SK-N-SH (cell line): ENCODE measurements at regions not wholly inside any gene's neighbourhood (a gene's known extent, or its start where the extent isn't known, plus 50 kb on each side); places are given as distances from the start of the nearest gene placed in this dataset.

Experiments used
- CTCF ChIA-PET: fragments of 300-600, 350-600 bp; formaldehyde crosslinking; extraction: SDS; loops from one replicate; lab custom pipeline; 2021; lab: Yijun Ruan, JAX
- POLR2A ChIA-PET: fragments of 350-600 bp; sonication (Branson Sonifier 250); formaldehyde crosslinking; extraction: SDS; loops from one replicate; lab custom pipeline; 2020; ENCODE audit warnings: antibody characterized with exemption, inconsistent platforms; lab: Yijun Ruan, JAX
- DNase-seq: peaks from one replicate; pipeline ENCODE4 v3.0.0; 2012
- H2AFZ ChIP-seq: fragments of 200-600 bp; sonication (generic); 2 replicates; pipeline ENCODE4 v1.8.1; 2016; ENCODE audit warnings: antibody characterized with exemption, mild to moderate bottlenecking, low read depth
- H3F3A ChIP-seq: fragments of 200-600 bp; sonication (generic); replicated peaks from 2 replicates; pipeline ENCODE3; 2016; ENCODE audit warnings: antibody characterized with exemption, mild to moderate bottlenecking; ENCODE audit not compliant: insufficient read depth
- H3K27ac ChIP-seq, 2 experiments: fragments of 200-500 bp in 1 of 2; fragments of 200-600 bp in 1 of 2; sonication (Bioruptor generic) in 1 of 2; sonication (generic), shearing (Covaris generic) in 1 of 2; 2 replicates each; pipeline versions ENCODE4 v1.5.1 to v1.6.1; 2014 to 2016; ENCODE audit warnings: low read depth in 2 of 2, inconsistent platforms in 1 of 2, low read length in 1 of 2, mild to moderate bottlenecking in 1 of 2, mixed read lengths in 1 of 2
- H3K27me3 ChIP-seq: fragments of 200-600 bp; sonication (generic), shearing (Covaris generic); 2 replicates; pipeline ENCODE4 v1.6.1; 2016; ENCODE audit warnings: mixed run types; ENCODE audit not compliant: insufficient read depth
- H3K36me3 ChIP-seq, 2 experiments: fragments of 200-500 bp in 1 of 2; fragments of 200-600 bp in 1 of 2; sonication (Bioruptor generic) in 1 of 2; sonication (generic) in 1 of 2; replicated peaks in 1 of 2; 2 replicates each; pipeline versions ENCODE3 to v1.5.1; 2014 to 2016; ENCODE audit warnings: low read length in 1 of 2, mild to moderate bottlenecking in 1 of 2; ENCODE audit not compliant: insufficient read depth in 2 of 2, control insufficient read depth in 1 of 2
- H3K4me1 ChIP-seq, 2 experiments: fragments of 200-500 bp in 1 of 2; fragments of 200-600 bp in 1 of 2; sonication (Bioruptor generic) in 1 of 2; sonication (generic), shearing (Covaris generic) in 1 of 2; 2 replicates each; pipeline versions ENCODE4 v1.5.1 to v1.6.1; 2014 to 2016; ENCODE audit warnings: low read depth in 1 of 2, low read length in 1 of 2, mixed run types in 1 of 2; ENCODE audit not compliant: insufficient read depth in 2 of 2, control insufficient read depth in 1 of 2
- H3K4me2 ChIP-seq: fragments of 200-600 bp; sonication (generic), shearing (Covaris generic); 2 replicates; pipeline ENCODE4 v1.6.1; 2017; ENCODE audit warnings: mixed run types
- H3K4me3 ChIP-seq, 2 experiments: fragments of 200-500 bp in 1 of 2; fragments of 200-600 bp in 1 of 2; sonication (Bioruptor generic) in 1 of 2; sonication (generic), shearing (Covaris generic) in 1 of 2; 2 replicates each; pipeline versions ENCODE4 v1.5.1 to v1.8.1; 2014 to 2016; ENCODE audit warnings: low read depth in 2 of 2, inconsistent platforms in 1 of 2, low read length in 1 of 2, mild to moderate bottlenecking in 1 of 2, mixed read lengths in 1 of 2, moderate library complexity in 1 of 2
- H3K79me2 ChIP-seq: fragments of 200-600 bp; sonication (generic); 2 replicates; pipeline ENCODE4 v1.8.1; 2017; ENCODE audit warnings: mild to moderate bottlenecking; ENCODE audit not compliant: insufficient read depth
- H3K9ac ChIP-seq: fragments of 200-600 bp; sonication (generic); 2 replicates; pipeline ENCODE4 v1.6.1; 2017; ENCODE audit warnings: mixed run types
- H3K9me2 ChIP-seq: fragments of 200-600 bp; sonication (generic); 2 replicates; pipeline ENCODE4 v1.6.1; 2017; ENCODE audit warnings: mixed run types
- H3K9me3 ChIP-seq: fragments of 200-600 bp; sonication (generic); 2 replicates; pipeline ENCODE4 v1.6.1; 2017; ENCODE audit warnings: mixed run types, mild to moderate bottlenecking, moderate library complexity
- H4K20me1 ChIP-seq: fragments of 200-600 bp; sonication (generic); 2 replicates; pipeline ENCODE4 v1.6.1; 2017; ENCODE audit warnings: mild to moderate bottlenecking, mixed run types; ENCODE audit not compliant: insufficient read depth
- CTCF ChIP-seq: fragments of 200-600 bp; sonication (generic); IDR thresholded peaks from 2 replicates; pipeline ENCODE4 v1.6.1; 2017; ENCODE audit warnings: antibody characterized with exemption, mild to moderate bottlenecking, moderate library complexity
- EP300 ChIP-seq, 2 experiments: IDR thresholded peaks; 2 replicates each; pipeline versions ENCODE4 v1.4.0 to v1.6.1; 2012; ENCODE audit warnings: borderline replicate concordance in 1 of 2, low read depth in 1 of 2, low read length in 1 of 2
- EZH2phosphoT487 ChIP-seq: fragments of 200-600 bp; sonication (generic); IDR thresholded peaks from 2 replicates; pipeline ENCODE4 v1.6.1; 2017; ENCODE audit warnings: low read depth, mixed run types, mild to moderate bottlenecking, antibody characterized with exemption, moderate library complexity, borderline replicate concordance
- FOXJ3 ChIP-seq: sonication (generic); formaldehyde crosslinking; IDR thresholded peaks from 2 replicates; pipeline ENCODE4 v1.5.1; 2020; ENCODE audit warnings: mild to moderate bottlenecking, missing genetic modification reagents
- FOXM1 ChIP-seq: IDR thresholded peaks from 2 replicates; pipeline ENCODE4 v1.4.0; 2012; ENCODE audit warnings: low read depth, mild to moderate bottlenecking
- GABPA ChIP-seq: IDR thresholded peaks from 2 replicates; pipeline ENCODE4 v1.4.0; 2012; ENCODE audit warnings: low read depth, mild to moderate bottlenecking
- GATA2 ChIP-seq: sonication (generic); formaldehyde crosslinking; IDR thresholded peaks from 2 replicates; pipeline ENCODE4 v1.5.0; 2020; ENCODE audit warnings: mild to moderate bottlenecking, missing genetic modification reagents
- JUND ChIP-seq: IDR thresholded peaks from 2 replicates; pipeline ENCODE4 v1.4.0; 2012
- NFIC ChIP-seq: IDR thresholded peaks from 2 replicates; pipeline ENCODE4 v1.4.0; 2012; ENCODE audit warnings: borderline replicate concordance
- RFX5 ChIP-seq: IDR thresholded peaks from 2 replicates; pipeline ENCODE4 v1.6.1; 2012; ENCODE audit warnings: mild to moderate bottlenecking, improper control_type of control experiment, low read length
- RXRA ChIP-seq: IDR thresholded peaks from 2 replicates; pipeline ENCODE4 v1.4.0; 2012; ENCODE audit warnings: low read depth, mild to moderate bottlenecking, borderline replicate concordance
- TAF1 ChIP-seq: IDR thresholded peaks from 2 replicates; pipeline ENCODE4 v1.6.1; 2012; ENCODE audit warnings: low read depth, mild to moderate bottlenecking, low read length, moderate library complexity, borderline replicate concordance
- TCF12 ChIP-seq: IDR thresholded peaks from 2 replicates; pipeline ENCODE4 v1.4.0; 2012
- TEAD4 ChIP-seq: IDR thresholded peaks from 2 replicates; pipeline ENCODE4 v1.4.0; 2012; ENCODE audit warnings: mild to moderate bottlenecking, borderline replicate concordance; ENCODE audit not compliant: insufficient read depth
- WGBS: methylation state at CpG from one replicate; pipeline ENCODE4 v1.1.6; 2017; ENCODE audit warnings: low lambda C conversion rate; 5-methylcytosine and 5-hydroxymethylcytosine counted together

GRCh38 chrX:34886011-34886410, 56.6 kb upstream of the FAM47B start:
- H2AFZ ChIP-seq, result no peak overlapping the region
- H3F3A ChIP-seq, result no peaks in the 10 kb centered on the region
- ChIA-PET POLR2A (no interaction called here), CTCF (no interaction called here)
- no peak for DNase-seq
- peaks cover 3% of the 10 kb centered on the region; the same call in 1 of the 2 replicates for H3K27me3 ChIP-seq
- H3K4me1 ChIP-seq, result no peaks in the 10 kb centered on the region
- WGBS, result 0% methylated on average over 1 of the region's 1 CpG
- H3K36me3 ChIP-seq, result no peaks in the 10 kb centered on the region
- no peak overlapping the region for H3K9ac ChIP-seq
- H3K9me3 ChIP-seq, result no peaks in the 10 kb centered on the region
- H3K9me2 ChIP-seq, result no peaks in the 10 kb centered on the region
- H4K20me1 ChIP-seq, result no peaks in the 10 kb centered on the region
- TF ChIP-seq FOXJ3 (CRISPR knock-in tag) (no peak), TCF12 (no peak), EZH2phosphoT487 (no peak), CTCF (no peak), NFIC (no peak), GATA2 (CRISPR knock-in tag) (no peak), TEAD4 (no peak), EP300 (IDR thresholded peaks at IDR 0.05; ENCODE audit: borderline replicate concordance in 1 of 2, low read depth in 1 of 2, low read length in 1 of 2) (no peak), FOXM1 (no peak), JUND (no peak)
- TF ChIP-seq, all 33 proteins: peak for 0
- Histone ChIP-seq H3K4me3 (no peak overlapping the region), H3K79me2 (no peaks in the 10 kb centered on the region), H3K27ac (no peak overlapping the region), H3K4me2 (no peak overlapping the region)

GRCh38 chrX:34891391-34891790, 51.2 kb upstream of the FAM47B start:
- no peaks in the 10 kb centered on the region for H3K36me3 ChIP-seq
- POLR2A ChIA-PET, result no interaction called here
- no peak overlapping the region for H3K9ac ChIP-seq
- H3K9me2 ChIP-seq, result no peaks in the 10 kb centered on the region
- DNase-seq, result no peak
- 9% methylated on average over 3 of the region's 3 CpGs for WGBS
- H4K20me1 ChIP-seq, result no peaks in the 10 kb centered on the region
- no peak overlapping the region for H3K4me2 ChIP-seq
- CTCF ChIA-PET, result no interaction called here
- no peaks in the 10 kb centered on the region for H3K4me1 ChIP-seq
- H3K79me2 ChIP-seq, result no peaks in the 10 kb centered on the region
- TF ChIP-seq RXRA (no peak), JUND (no peak), RFX5 (no peak), FOXJ3 (CRISPR knock-in tag) (no peak), EP300 (IDR thresholded peaks at IDR 0.05; ENCODE audit: borderline replicate concordance in 1 of 2, low read depth in 1 of 2, low read length in 1 of 2) (no peak), GABPA (no peak), TAF1 (no peak)
- no peaks in the 10 kb centered on the region for H3F3A ChIP-seq
- no peak overlapping the region for H2AFZ ChIP-seq
- H3K27ac ChIP-seq, result no peak overlapping the region
- no peaks in the 10 kb centered on the region; the same call in 1 of the 2 replicates for H3K27me3 ChIP-seq
- H3K4me3 ChIP-seq, result no peak overlapping the region
- H3K9me3 ChIP-seq, result no peaks in the 10 kb centered on the region
